Activated CD4-positive, CD25-positive, alpha-beta regulatory T cell treated with anti-CD3 and anti-CD28 coated beads, Interleukin-2, amount 50 U/mL, for 16 hours (primary cell): ENCODE measurements at regions not wholly inside any gene's neighbourhood (a gene's known extent, or its start where the extent isn't known, plus 50 kb on each side); places are given as distances from the start of the nearest gene placed in this dataset.
"Not testable (repeated sequence)": the region's sequence is repeated elsewhere in the genome, so short reads cannot be mapped to it uniquely, and the experiment has no call there.

ENCODE experiments used
- DNase-seq: peaks from one replicate; pipeline ENCODE4 v3.0.0-alpha.2; 2020; ENCODE audit warnings: low read depth, low spot score

GRCh38 chr10:43939389-43939938 lies 290.8 kb upstream of the ZNF32 start:
- DNase-seq, result no peak

GRCh38 chr10:43938810-43939209 lies 290.1 kb upstream of the ZNF32 start:
- DNase-seq, result no peak

- no peak for DNase-seq
Observed at GRCh38 chr10:43931308-43931930, 282.7 kb upstream of the ZNF32 start.

- no peak for DNase-seq
Observed at GRCh38 chr10:43930777-43931176, 282.1 kb upstream of the ZNF32 start.

- DNase-seq, result no peak
Observed at GRCh38 chr10:43930243-43930642, 281.6 kb upstream of the ZNF32 start.

- no peak for DNase-seq
Observed at GRCh38 chr10:43929122-43929521, 280.4 kb upstream of the ZNF32 start.

GRCh38 chr10:43928425-43928968 lies 279.8 kb upstream of the ZNF32 start:
- DNase-seq, result no peak

GRCh38 chr10:43926875-43927406 lies 278.3 kb upstream of the ZNF32 start:
- no peak for DNase-seq

GRCh38 chr10:43926371-43926770 lies 277.7 kb upstream of the ZNF32 start:
- DNase-seq, result no peak

- DNase-seq, result no peak
Observed at GRCh38 chr10:43925793-43926192, 277.1 kb upstream of the ZNF32 start.

- no peak for DNase-seq
Observed at GRCh38 chr10:43923328-43923727, 274.6 kb upstream of the ZNF32 start.

GRCh38 chr10:43922335-43923280 lies 273.9 kb upstream of the ZNF32 start:
- no peak for DNase-seq

GRCh38 chr10:43921881-43922280 lies 273.2 kb upstream of the ZNF32 start:
- DNase-seq, result no peak

- no peak for DNase-seq
Observed at GRCh38 chr10:43921478-43921877, 272.8 kb upstream of the ZNF32 start.

- not testable (repeated sequence) for DNase-seq
Observed at GRCh38 chr10:43920236-43920758, 271.6 kb upstream of the ZNF32 start.

- no peak for DNase-seq
Observed at GRCh38 chr10:43913676-43914235, 265.1 kb upstream of the ZNF32 start.

- no peak for DNase-seq
Observed at GRCh38 chr10:43912469-43912868, 263.8 kb upstream of the ZNF32 start.

GRCh38 chr10:43906490-43906889 lies 257.8 kb upstream of the ZNF32 start:
- no peak for DNase-seq

- DNase-seq, result no peak
Observed at GRCh38 chr10:43905512-43906236, 257.0 kb upstream of the ZNF32 start.

GRCh38 chr10:43904844-43905243 lies 256.2 kb upstream of the ZNF32 start:
- no peak for DNase-seq

GRCh38 chr10:43904301-43904700 lies 255.6 kb upstream of the ZNF32 start:
- DNase-seq, result no peak
